MV-4-11 (cell line): ENCODE measurements at regions not wholly inside any gene's neighbourhood (a gene's known extent, or its start where the extent isn't known, plus 50 kb on each side); places are given as distances from the start of the nearest gene placed in this dataset.

Experiments used
- DNase-seq: peaks from one replicate; lab custom pipeline; 2025; lab: John Stamatoyannopoulos, UW

- no peak for DNase-seq
These were observed 261.6 kb downstream of the SLITRK6 start for GRCh38 chr13:85537601-85538000.

GRCh38 chr13:85536706-85537105 is 262.5 kb downstream of the SLITRK6 start:
- no peak for DNase-seq

GRCh38 chr13:85535316-85536084 is 263.7 kb downstream of the SLITRK6 start:
- DNase-seq, result no peak

GRCh38 chr13:85533911-85534310 is 265.3 kb downstream of the SLITRK6 start:
- DNase-seq, result no peak

- no peak for DNase-seq
These were observed 270.0 kb downstream of the SLITRK6 start for GRCh38 chr13:85529218-85529594.

- no peak for DNase-seq
These were observed 270.6 kb downstream of the SLITRK6 start for GRCh38 chr13:85528491-85529217.

- no peak for DNase-seq
These were observed 271.9 kb downstream of the SLITRK6 start for GRCh38 chr13:85527316-85527715.

GRCh38 chr13:85525411-85525810 is 273.8 kb downstream of the SLITRK6 start:
- no peak for DNase-seq

GRCh38 chr13:85521657-85522056 is 277.6 kb downstream of the SLITRK6 start:
- DNase-seq, result no peak

- DNase-seq, result no peak
These were observed 278.8 kb downstream of the SLITRK6 start for GRCh38 chr13:85520445-85520844.

GRCh38 chr13:85519363-85519762 is 279.9 kb downstream of the SLITRK6 start:
- no peak for DNase-seq

GRCh38 chr13:85512421-85512820 is 286.8 kb downstream of the SLITRK6 start:
- DNase-seq, result no peak

GRCh38 chr13:85509512-85509911 is 289.7 kb downstream of the SLITRK6 start:
- no peak for DNase-seq

GRCh38 chr13:85508683-85509329 is 290.4 kb downstream of the SLITRK6 start:
- no peak for DNase-seq

- DNase-seq, result no peak
These were observed 295.4 kb downstream of the SLITRK6 start for GRCh38 chr13:85503797-85504196.

- no peak for DNase-seq
These were observed 297.6 kb downstream of the SLITRK6 start for GRCh38 chr13:85501616-85502015.

- no peak for DNase-seq
These were observed 298.4 kb downstream of the SLITRK6 start for GRCh38 chr13:85500696-85501256.

- no peak for DNase-seq
These were observed 300.4 kb downstream of the SLITRK6 start for GRCh38 chr13:85498774-85499173.

GRCh38 chr13:85497652-85498051 is 301.6 kb downstream of the SLITRK6 start:
- no peak for DNase-seq

- DNase-seq, result no peak
These were observed 306.9 kb downstream of the SLITRK6 start for GRCh38 chr13:85492283-85492682.

GRCh38 chr13:85486663-85487062 is 312.6 kb downstream of the SLITRK6 start:
- no peak for DNase-seq

GRCh38 chr13:85473144-85473543 is 326.1 kb downstream of the SLITRK6 start:
- no peak for DNase-seq

GRCh38 chr13:85469320-85469719 is 329.9 kb downstream of the SLITRK6 start:
- DNase-seq, result no peak
